Epithelial cell of proximal tubule (primary cell): ENCODE measurements at regions not wholly inside any gene's neighbourhood (a gene's known extent, or its start where the extent isn't known, plus 50 kb on each side); places are given as distances from the start of the nearest gene placed in this dataset.
A peak's percentile ranks its signal among the peaks of the same experiment; 100 is the strongest.
"Not testable (repeated sequence)": the region's sequence is repeated elsewhere in the genome, so short reads cannot be mapped to it uniquely, and the experiment has no call there.

Experiments used
- DNase-seq: peaks from one replicate; pipeline ENCODE4 v3.0.0-alpha.2; 2011; ENCODE audit warnings: low read depth
- H3K4me3 ChIP-seq: 2 replicates; pipeline ENCODE4 v1.5.1; 2011; ENCODE audit warnings: low read depth, mild to moderate bottlenecking, low read length
- CTCF ChIP-seq: conservative IDR thresholded peaks from 2 replicates; pipeline ENCODE4 v1.5.1; 2012; ENCODE audit warnings: low read depth, mild to moderate bottlenecking, low read length

DNA sequence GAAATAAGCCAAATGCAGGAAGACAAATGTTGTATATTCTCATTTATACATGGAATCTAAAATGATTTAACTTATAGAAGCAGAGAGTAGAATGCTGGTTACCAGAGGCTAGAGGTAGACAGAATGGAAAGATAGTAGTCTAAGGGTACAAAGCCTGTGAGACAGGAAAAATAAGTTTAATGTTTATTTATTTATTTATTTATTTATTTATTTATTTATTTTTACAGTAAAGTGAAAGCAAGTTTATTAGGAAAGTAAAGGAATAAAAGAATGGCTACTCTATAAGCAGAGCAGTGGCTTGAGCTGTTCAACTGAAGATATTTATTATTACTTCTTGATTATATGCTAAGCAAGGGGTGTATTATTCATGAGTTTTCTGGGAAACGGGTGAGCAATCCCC is 203.2 kb downstream of the LAS1L start:
- no peak for DNase-seq
- no peak for TF ChIP-seq CTCF
- no peak overlapping the region for H3K4me3 ChIP-seq

DNA sequence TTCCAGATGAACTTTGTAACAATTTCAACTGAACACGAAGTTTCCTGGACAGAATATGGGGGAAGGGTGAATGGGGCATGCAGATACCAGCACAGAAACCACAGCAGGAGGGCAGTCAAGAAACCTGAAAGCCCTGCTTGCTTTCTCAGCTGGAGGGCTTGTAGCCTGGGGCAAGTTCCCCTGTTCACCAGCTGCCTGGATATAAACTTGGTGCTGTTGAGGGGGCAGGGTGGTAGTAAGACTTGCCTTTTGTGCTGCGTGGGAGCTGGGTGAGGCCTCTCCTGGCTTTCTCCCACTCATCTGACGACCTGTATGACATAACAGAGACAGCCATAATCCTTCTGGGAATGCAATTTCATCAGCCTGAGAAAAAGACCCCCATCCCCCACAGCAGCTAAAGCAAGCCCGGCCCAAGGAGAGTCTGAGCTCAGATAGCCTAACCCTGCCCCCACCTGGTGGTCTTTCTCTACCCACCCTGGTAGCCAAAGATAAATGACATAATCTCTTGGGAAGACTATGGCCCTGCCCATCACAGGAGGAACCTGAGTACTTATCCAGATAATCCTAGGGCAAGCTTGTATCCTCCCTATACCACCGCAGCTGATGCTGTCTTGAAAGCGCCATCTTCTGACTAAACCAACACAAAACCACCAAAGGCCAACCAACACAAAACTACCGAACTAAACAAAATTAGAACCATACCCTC is 234.3 kb downstream of the LAS1L start:
- TF ChIP-seq CTCF, result no peak
- H3K4me3 ChIP-seq, result no peak overlapping the region
- DNase-seq, result no peak

GRCh38 chrX:65282905-65283304 is 251.7 kb downstream of the LAS1L start:
- peak; percentile 91 for DNase-seq
- not testable (repeated sequence) for H3K4me3 ChIP-seq

GRCh38 chrX:65273152-65273551 is 261.4 kb downstream of the LAS1L start:
- TF ChIP-seq CTCF, result no peak
- no peak for DNase-seq
- no peak overlapping the region for H3K4me3 ChIP-seq

- H3K4me3 ChIP-seq, result no peak overlapping the region
- no peak for TF ChIP-seq CTCF
- DNase-seq, result no peak
Observed at GRCh38 chrX:65266482-65266881, 268.1 kb downstream of the LAS1L start.

DNA sequence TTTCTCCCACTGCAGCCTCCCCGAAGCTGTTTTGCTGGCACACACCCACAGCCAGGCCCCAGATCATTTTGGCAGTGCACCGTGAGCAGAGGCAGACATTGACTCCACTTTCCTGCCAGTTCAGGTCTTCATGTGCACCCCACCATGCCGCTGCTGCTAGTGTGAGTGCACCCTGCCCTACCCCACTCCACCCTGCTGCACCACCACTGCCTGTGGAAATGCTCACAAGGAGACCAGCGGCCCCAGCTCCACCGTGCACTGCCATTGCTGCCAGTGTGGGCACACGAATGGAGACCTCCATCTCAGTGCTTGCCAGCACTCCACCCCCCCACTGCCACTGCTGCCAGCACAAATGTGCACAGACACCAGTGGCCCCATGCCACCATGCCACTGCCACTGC is 277.6 kb upstream of the ZC4H2 start:
- H3K4me3 ChIP-seq, result no peak overlapping the region
- TF ChIP-seq CTCF, result no peak
- no peak for DNase-seq

DNA sequence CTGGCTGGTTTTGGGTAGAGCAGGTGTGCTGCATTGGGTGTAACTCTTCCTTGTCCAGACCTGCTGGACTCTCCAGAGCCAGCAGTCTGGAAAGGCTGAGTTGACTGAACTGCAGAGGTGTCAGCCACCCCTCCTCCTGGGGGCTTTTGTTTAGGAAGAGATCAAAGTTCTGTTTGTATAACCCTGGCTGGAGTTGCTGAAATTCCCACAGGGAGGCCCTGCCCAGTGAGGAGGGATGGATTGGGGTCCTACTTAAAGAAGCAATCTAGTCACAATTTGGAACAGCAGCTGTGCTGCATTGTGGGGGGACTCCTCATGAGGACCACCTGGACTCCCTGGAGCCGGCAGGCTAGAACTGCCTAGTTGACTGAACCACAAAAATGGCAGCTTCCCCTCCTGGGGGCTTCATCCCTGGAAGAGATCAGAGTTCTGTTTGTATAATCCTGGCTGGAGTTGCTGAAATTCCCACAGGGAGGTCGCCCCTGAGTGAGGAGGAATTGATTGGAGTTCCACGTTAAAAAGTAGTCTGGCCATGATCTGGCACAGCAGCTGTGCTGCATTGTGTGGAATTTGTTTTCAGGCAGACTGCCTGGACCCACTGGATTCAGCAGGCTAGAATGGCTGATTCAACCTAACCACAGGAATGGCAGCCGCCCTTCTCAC is 264.9 kb upstream of the ZC4H2 start:
- no peak overlapping the region for H3K4me3 ChIP-seq
- DNase-seq, result no peak
- TF ChIP-seq CTCF, result no peak
